Upper lobe of right lung (tissue), 1 donor: ENCODE measurements at regions not wholly inside any gene's neighbourhood (a gene's known extent, or its start where the extent isn't known, plus 50 kb on each side); places are given as distances from the start of the nearest gene placed in this dataset.

Experiments used
- ATAC-seq: fragments of 200-7000 bp; cut with Tn5 transposase; one replicate; pipeline ENCODE4 v1.9.1; 2020; ENCODE audit warnings: mild to moderate bottlenecking, moderate library complexity
- DNase-seq: peaks from one replicate; pipeline ENCODE4 v3.0.0-alpha.2; 2020
- H3K27ac ChIP-seq: fragments of 200-600 bp; one replicate; pipeline ENCODE4 v1.8.0; 2022
- H3K27me3 ChIP-seq: fragments of 200-600 bp; one replicate; pipeline ENCODE4 v1.8.0; 2022; ENCODE audit warnings: mild to moderate bottlenecking
- H3K36me3 ChIP-seq: fragments of 200-600 bp; one replicate; pipeline ENCODE4 v1.8.0; 2022
- H3K4me1 ChIP-seq: fragments of 200-600 bp; one replicate; pipeline ENCODE4 v1.8.0; 2022
- H3K4me3 ChIP-seq: fragments of 200-600 bp; one replicate; pipeline ENCODE4 v1.8.0; 2022; ENCODE audit warnings: mild to moderate bottlenecking
- H3K9me3 ChIP-seq: fragments of 200-600 bp; one replicate; pipeline ENCODE4 v1.8.0; 2022
- CTCF ChIP-seq: fragments of 200-600 bp; IDR thresholded peaks from one replicate; pipeline ENCODE4 v1.8.0; 2022; ENCODE audit warnings: antibody characterized with exemption
- intact Hi-C: fragments of 100-400 bp; cut with DNase I; formaldehyde crosslinking; loops from one replicate; pipeline ENCODE4 v1.11.0; 2022
- donor health status: DM: no; HTN: yes; CAD: no; lungs with severe emphysema.

- no peak overlapping the region for H3K4me3 ChIP-seq
- ATAC-seq (no peak), DNase-seq (no peak)
- no peak for TF ChIP-seq CTCF
- H3K27me3 ChIP-seq: no peaks in the 10 kb centered on the region
- H3K27ac ChIP-seq: no peak overlapping the region
- no peaks in the 10 kb centered on the region for H3K9me3 ChIP-seq
- no peaks in the 10 kb centered on the region for H3K36me3 ChIP-seq
- H3K4me1 ChIP-seq: no peaks in the 10 kb centered on the region
- intact Hi-C loops: no loop called here
These were observed 1051.7 kb downstream of the C4orf33 start for GRCh38 chr4:130147641-130148040.

- no peak for TF ChIP-seq CTCF
- intact Hi-C loops: no loop called here
- DNase-seq: no peak
These were observed 1058.9 kb downstream of the C4orf33 start for GRCh38 chr4:130154901-130155300.

GRCh38 chr4:130163701-130164100, 1067.7 kb downstream of the C4orf33 start:
- H3K4me3 ChIP-seq: no peak overlapping the region
- ATAC-seq (no peak), DNase-seq (no peak)
- H3K36me3 ChIP-seq: no peaks in the 10 kb centered on the region
- H3K4me1 ChIP-seq: no peaks in the 10 kb centered on the region
- intact Hi-C loops: no loop called here
- H3K9me3 ChIP-seq: no peaks in the 10 kb centered on the region
- H3K27ac ChIP-seq: no peak overlapping the region
- H3K27me3 ChIP-seq: no peaks in the 10 kb centered on the region
- no peak for TF ChIP-seq CTCF

More at GRCh38 chr4:130154901-130155300, 1058.9 kb downstream of the C4orf33 start:
- Histone ChIP-seq H3K9me3 (no peaks in the 10 kb centered on the region), H3K36me3 (no peaks in the 10 kb centered on the region), H3K4me3 (no peak overlapping the region), H3K4me1 (no peaks in the 10 kb centered on the region), H3K27ac (no peak overlapping the region), H3K27me3 (no peaks in the 10 kb centered on the region)
- no peak for ATAC-seq

- Histone ChIP-seq H3K27me3 (no peaks in the 10 kb centered on the region), H3K4me3 (no peak overlapping the region), H3K9me3 (no peaks in the 10 kb centered on the region), H3K4me1 (no peaks in the 10 kb centered on the region), H3K27ac (no peak overlapping the region), H3K36me3 (no peaks in the 10 kb centered on the region)
- TF ChIP-seq CTCF: no peak
- DNase-seq: no peak
- no peak for ATAC-seq
- intact Hi-C loops: no loop called here
These were observed 1069.4 kb downstream of the C4orf33 start for GRCh38 chr4:130165381-130165780.

- Histone ChIP-seq H3K4me1 (no peaks in the 10 kb centered on the region), H3K9me3 (no peaks in the 10 kb centered on the region), H3K27ac (no peak overlapping the region), H3K4me3 (no peak overlapping the region), H3K27me3 (no peaks in the 10 kb centered on the region), H3K36me3 (no peaks in the 10 kb centered on the region)
- ATAC-seq: no peak
- intact Hi-C loops: no loop called here
- TF ChIP-seq CTCF: no peak
- DNase-seq: no peak
These were observed 1076.2 kb downstream of the C4orf33 start for GRCh38 chr4:130172156-130172555.

GRCh38 chr4:130178106-130178505, 1082.2 kb downstream of the C4orf33 start:
- Histone ChIP-seq H3K36me3 (no peaks in the 10 kb centered on the region), H3K9me3 (no peaks in the 10 kb centered on the region), H3K4me1 (no peaks in the 10 kb centered on the region), H3K4me3 (no peak overlapping the region), H3K27me3 (no peaks in the 10 kb centered on the region), H3K27ac (no peak overlapping the region)
- TF ChIP-seq CTCF: no peak
- intact Hi-C loops: no loop called here
- no peak for ATAC-seq
- no peak for DNase-seq
